ENCODE measurements at regions not wholly inside any gene's neighbourhood (a gene's known extent, or its start where the extent isn't known, plus 50 kb on each side); places are given as distances from the start of the nearest gene placed in this dataset.

- no peak for ATAC-seq (ENCODE audit: poor library complexity)
- intact Hi-C loops (cut with DNase I), result loop anchor here (10.0 kb wide), 1 partner anchor 146 kb away; the partner anchor contains the start of gene GADD45G
- no peak for DNase-seq
Observed at GRCh38 chr9:89751079-89751825, 146.4 kb downstream of the GADD45G start.

- ATAC-seq (ENCODE audit: poor library complexity), result no peak
- intact Hi-C loops (cut with DNase I), result loop anchor here (10.0 kb wide), 1 partner anchor 147 kb away; the partner anchor contains the start of gene GADD45G
- DNase-seq, result no peak
Observed at GRCh38 chr9:89752154-89752553, 147.3 kb downstream of the GADD45G start.

GRCh38 chr9:89753472-89754055, 148.8 kb downstream of the GADD45G start:
- intact Hi-C loops (cut with DNase I), result loop anchor here (10.0 kb wide), 1 partner anchor 149 kb away; the partner anchor contains the start of gene GADD45G
- ATAC-seq (ENCODE audit: poor library complexity), result no peak
- DNase-seq, result no peak

GRCh38 chr9:89754193-89754592, 149.4 kb downstream of the GADD45G start:
- no peak for DNase-seq
- no peak for ATAC-seq (ENCODE audit: poor library complexity)
- intact Hi-C loops (cut with DNase I), result loop anchor here (10.0 kb wide), 1 partner anchor 149 kb away; the partner anchor contains the start of gene GADD45G

GRCh38 chr9:89755821-89756220, 151.0 kb downstream of the GADD45G start:
- intact Hi-C loops (cut with DNase I), result loop anchor here (5.0 to 10.0 kb wide), 2 partner anchors 116 to 151 kb away; partner anchors contain the start of gene GADD45G
- DNase-seq, result no peak
- peak; percentile 77 for ATAC-seq (ENCODE audit: poor library complexity)

GRCh38 chr9:89756891-89757537, 152.2 kb downstream of the GADD45G start:
- peak; percentile 84 for DNase-seq
- peak; percentile 94 for ATAC-seq (ENCODE audit: poor library complexity)
- intact Hi-C loops (cut with DNase I), result loop anchor here (5.0 to 10.0 kb wide), 2 partner anchors 115 to 152 kb away; partner anchors contain the start of gene GADD45G

GRCh38 chr9:89757776-89758528, 153.1 kb downstream of the GADD45G start:
- no peak for DNase-seq
- intact Hi-C loops (cut with DNase I), result loop anchor here (5.0 to 10.0 kb wide), 2 partner anchors 114 to 153 kb away; partner anchors contain the start of gene GADD45G
- peak; percentile 58 for ATAC-seq (ENCODE audit: poor library complexity)

- ATAC-seq (ENCODE audit: poor library complexity) (no peak), DNase-seq (no peak)
- intact Hi-C loops (cut with DNase I), result loop anchor here (5.0 to 10.0 kb wide), 2 partner anchors 113 to 155 kb away; partner anchors contain the start of gene GADD45G
Observed at GRCh38 chr9:89759572-89759971, 154.8 kb downstream of the GADD45G start.

- intact Hi-C loops (cut with DNase I), result no loop called here
- DNase-seq (no peak), ATAC-seq (ENCODE audit: poor library complexity) (no peak)
Observed at GRCh38 chr9:89760123-89760522, 155.3 kb downstream of the GADD45G start.

GRCh38 chr9:89764217-89764616, 159.4 kb downstream of the GADD45G start:
- DNase-seq (no peak), ATAC-seq (ENCODE audit: poor library complexity) (no peak)
- intact Hi-C loops (cut with DNase I), result no loop called here

- intact Hi-C loops (cut with DNase I), result no loop called here
- DNase-seq (no peak), ATAC-seq (ENCODE audit: poor library complexity) (no peak)
Observed at GRCh38 chr9:89765211-89765946, 160.6 kb downstream of the GADD45G start.

- no peak for ATAC-seq (ENCODE audit: poor library complexity)
- no peak for DNase-seq
- intact Hi-C loops (cut with DNase I), result no loop called here
Observed at GRCh38 chr9:89766991-89767390, 162.2 kb downstream of the GADD45G start.

- no peak for ATAC-seq (ENCODE audit: poor library complexity)
- intact Hi-C loops (cut with DNase I), result no loop called here
Observed at GRCh38 chr9:89768051-89768450, 163.2 kb downstream of the GADD45G start.

GRCh38 chr9:89768650-89769071, 163.8 kb downstream of the GADD45G start:
- intact Hi-C loops (cut with DNase I), result no loop called here
- peak; percentile 18 for ATAC-seq (ENCODE audit: poor library complexity)
- no peak for DNase-seq

More at GRCh38 chr9:89768051-89768450, 163.2 kb downstream of the GADD45G start:
- no peak for DNase-seq

- DNase-seq (peak; percentile 54), ATAC-seq (ENCODE audit: poor library complexity) (peak; percentile 79)
- intact Hi-C loops (cut with DNase I), result no loop called here
Observed at GRCh38 chr9:89770531-89771174, 165.8 kb downstream of the GADD45G start.

GRCh38 chr9:89771205-89771604, 166.4 kb downstream of the GADD45G start:
- intact Hi-C loops (cut with DNase I), result no loop called here
- ATAC-seq (ENCODE audit: poor library complexity) (peak; percentile 34), DNase-seq (no peak)

- ATAC-seq (ENCODE audit: poor library complexity) (no peak), DNase-seq (no peak)
- intact Hi-C loops (cut with DNase I), result no loop called here
Observed at GRCh38 chr9:89773170-89773569, 168.4 kb downstream of the GADD45G start.

Data from Right ventricle myocardium superior (tissue), 1 donor.